ENCODE measurements at regions not wholly inside any gene's neighbourhood (a gene's known extent, or its start where the extent isn't known, plus 50 kb on each side); places are given as distances from the start of the nearest gene placed in this dataset.
"Not testable (repeated sequence)": the region's sequence is repeated elsewhere in the genome, so short reads cannot be mapped to it uniquely, and the experiment has no call there.

- DNase-seq (ENCODE audit: low spot score) (no peak), ATAC-seq (ENCODE audit: insufficient number of reproducible peaks, low FRiP score, low read depth) (no peak)
- TF ChIP-seq, protein P1, sequence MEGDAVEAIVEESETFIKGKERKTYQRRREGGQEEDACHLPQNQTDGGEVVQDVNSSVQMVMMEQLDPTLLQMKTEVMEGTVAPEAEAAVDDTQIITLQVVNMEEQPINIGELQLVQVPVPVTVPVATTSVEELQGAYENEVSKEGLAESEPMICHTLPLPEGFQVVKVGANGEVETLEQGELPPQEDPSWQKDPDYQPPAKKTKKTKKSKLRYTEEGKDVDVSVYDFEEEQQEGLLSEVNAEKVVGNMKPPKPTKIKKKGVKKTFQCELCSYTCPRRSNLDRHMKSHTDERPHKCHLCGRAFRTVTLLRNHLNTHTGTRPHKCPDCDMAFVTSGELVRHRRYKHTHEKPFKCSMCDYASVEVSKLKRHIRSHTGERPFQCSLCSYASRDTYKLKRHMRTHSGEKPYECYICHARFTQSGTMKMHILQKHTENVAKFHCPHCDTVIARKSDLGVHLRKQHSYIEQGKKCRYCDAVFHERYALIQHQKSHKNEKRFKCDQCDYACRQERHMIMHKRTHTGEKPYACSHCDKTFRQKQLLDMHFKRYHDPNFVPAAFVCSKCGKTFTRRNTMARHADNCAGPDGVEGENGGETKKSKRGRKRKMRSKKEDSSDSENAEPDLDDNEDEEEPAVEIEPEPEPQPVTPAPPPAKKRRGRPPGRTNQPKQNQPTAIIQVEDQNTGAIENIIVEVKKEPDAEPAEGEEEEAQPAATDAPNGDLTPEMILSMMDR (IDR thresholded peaks at IDR 0.05), result no peak
- Histone ChIP-seq H3K9me3 (peaks cover 17% of the 10 kb centered on the region), H3K27ac (no peak overlapping the region), H3K4me3 (no peak overlapping the region), H3K4me1 (ENCODE audit: control insufficient read depth in 1 of 2, low read depth in 2 of 2) (no peaks in the 10 kb centered on the region), H3K27me3 (replicated peaks; ENCODE audit: insufficient read depth) (no peaks in the 10 kb centered on the region), H3K36me3 (no peaks in the 10 kb centered on the region)
These were observed 914.7 kb downstream of the PLOD2 start for GRCh38 chr3:145246291-145246690.

- TF ChIP-seq, protein P1 (IDR thresholded peaks at IDR 0.05), result no peak
- no peak for ATAC-seq (ENCODE audit: insufficient number of reproducible peaks, low FRiP score, low read depth)
These were observed 912.1 kb downstream of the PLOD2 start for GRCh38 chr3:145248928-145249327.

DNA sequence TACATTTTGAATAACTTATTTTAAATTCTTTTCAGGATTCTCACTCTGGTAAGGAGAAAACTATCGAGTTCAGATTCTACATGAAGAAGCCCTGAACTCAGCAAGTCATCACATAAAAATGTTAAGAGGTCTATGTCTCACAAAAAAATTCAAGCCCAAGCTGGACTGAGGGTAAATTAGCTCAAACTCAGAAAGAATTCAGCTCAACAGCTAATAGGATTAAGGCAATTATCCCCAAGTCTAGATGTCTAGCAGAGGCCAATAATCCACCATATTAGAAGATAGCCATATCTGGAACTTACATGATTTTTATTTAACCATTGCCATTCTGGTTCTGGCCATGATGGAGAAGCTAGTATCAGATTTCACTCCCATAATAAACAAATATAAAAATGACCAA, 909.7 kb downstream of the PLOD2 start:
- no peak for DNase-seq (ENCODE audit: low spot score)
- ATAC-seq (ENCODE audit: insufficient number of reproducible peaks, low FRiP score, low read depth), result no peak
- H3K36me3 ChIP-seq, result no peaks in the 10 kb centered on the region

More at GRCh38 chr3:145248928-145249327, 912.1 kb downstream of the PLOD2 start:
- H3K4me3 ChIP-seq, result no peak overlapping the region
- H3K4me1 ChIP-seq (ENCODE audit: control insufficient read depth in 1 of 2, low read depth in 2 of 2), result no peaks in the 10 kb centered on the region
- no peak for DNase-seq (ENCODE audit: low spot score)
- no peaks in the 10 kb centered on the region for H3K27me3 ChIP-seq (replicated peaks; ENCODE audit: insufficient read depth)
- no peaks in the 10 kb centered on the region for H3K36me3 ChIP-seq
- H3K27ac ChIP-seq, result no peak overlapping the region
- H3K9me3 ChIP-seq, result peaks cover 17% of the 10 kb centered on the region

DNA sequence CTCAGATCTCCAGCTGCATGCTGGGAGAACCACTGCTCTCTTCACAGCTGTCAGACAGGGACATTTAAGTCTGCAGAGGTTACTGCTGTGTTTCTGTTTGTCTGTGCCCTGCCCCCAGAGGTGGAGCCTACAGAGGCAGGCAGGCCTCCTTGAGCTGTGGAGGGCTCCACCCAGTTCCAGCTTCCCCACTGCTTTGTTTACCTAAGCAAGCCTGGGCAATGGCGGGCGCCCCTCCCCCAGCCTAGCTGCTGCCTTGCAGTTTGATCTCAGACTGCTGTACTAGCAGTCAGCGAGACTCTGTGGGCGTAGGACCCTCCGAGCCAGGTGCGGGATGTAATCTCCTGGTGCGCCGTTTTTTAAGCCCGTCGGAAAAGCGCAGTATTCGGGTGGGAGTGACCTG, 903.0 kb downstream of the PLOD2 start:
- not testable (repeated sequence) for H3K4me1 ChIP-seq (ENCODE audit: control insufficient read depth in 1 of 2, low read depth in 2 of 2); DNase-seq (ENCODE audit: low spot score); H3K27me3 ChIP-seq (replicated peaks; ENCODE audit: insufficient read depth); H3K36me3 ChIP-seq; H3K27ac ChIP-seq; H3K9me3 ChIP-seq; ATAC-seq (ENCODE audit: insufficient number of reproducible peaks, low FRiP score, low read depth); H3K4me3 ChIP-seq

More for the DNA sequence above, 909.7 kb downstream of the PLOD2 start:
- TF ChIP-seq, protein P1 (IDR thresholded peaks at IDR 0.05), result no peak
- Histone ChIP-seq H3K4me3 (no peak overlapping the region), H3K27me3 (replicated peaks; ENCODE audit: insufficient read depth) (no peaks in the 10 kb centered on the region), H3K4me1 (ENCODE audit: control insufficient read depth in 1 of 2, low read depth in 2 of 2) (no peaks in the 10 kb centered on the region), H3K27ac (no peak overlapping the region), H3K9me3 (peaks cover 17% of the 10 kb centered on the region)

DNA sequence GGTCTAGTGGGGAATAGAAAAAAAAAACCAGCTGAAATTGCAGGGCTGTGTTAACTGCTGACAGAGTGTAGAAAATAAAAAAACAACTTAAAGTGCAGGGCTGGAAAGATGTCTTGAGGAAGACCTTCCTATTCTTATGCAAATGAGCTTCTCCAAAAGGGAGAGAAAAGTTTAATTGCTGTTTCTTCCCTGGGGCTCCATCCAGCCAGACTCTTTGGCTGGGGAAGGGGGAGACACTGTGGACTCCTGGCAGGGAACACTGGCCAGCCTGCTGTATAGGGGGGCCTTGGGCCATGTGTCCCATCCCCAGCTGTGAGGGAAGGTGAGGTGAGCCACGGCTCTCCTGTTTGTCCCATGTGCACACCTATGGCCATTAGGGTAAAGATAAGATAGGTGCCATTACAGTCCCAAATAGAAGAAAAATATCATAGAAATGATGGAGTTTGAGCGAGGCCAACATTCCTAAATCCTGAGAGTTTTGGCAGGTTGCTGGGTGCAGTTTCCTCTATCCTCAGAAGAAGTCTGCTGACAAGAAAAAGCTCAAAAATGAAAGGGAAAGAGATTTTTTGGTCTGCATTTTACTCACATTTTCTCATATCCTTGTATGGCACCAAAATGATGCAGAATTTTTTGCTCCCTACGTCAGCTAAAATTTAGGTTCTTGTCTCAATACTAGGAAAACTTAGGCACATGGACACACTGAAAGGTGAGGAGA, 901.7 kb downstream of the PLOD2 start:
- Histone ChIP-seq H3K9me3 (no peaks in the 10 kb centered on the region), H3K27me3 (replicated peaks; ENCODE audit: insufficient read depth) (no peaks in the 10 kb centered on the region), H3K27ac (no peak overlapping the region), H3K4me1 (ENCODE audit: control insufficient read depth in 1 of 2, low read depth in 2 of 2) (no peaks in the 10 kb centered on the region), H3K4me3 (no peak overlapping the region), H3K36me3 (no peaks in the 10 kb centered on the region)
- ATAC-seq (ENCODE audit: insufficient number of reproducible peaks, low FRiP score, low read depth), result no peak
- no peak for DNase-seq (ENCODE audit: low spot score)
- TF ChIP-seq, protein P1 (IDR thresholded peaks at IDR 0.05), result no peak

GRCh38 chr3:145263458-145263857, 897.5 kb downstream of the PLOD2 start:
- not testable (repeated sequence) for H3K9me3 ChIP-seq; H3K36me3 ChIP-seq; H3K27ac ChIP-seq; H3K4me1 ChIP-seq (ENCODE audit: control insufficient read depth in 1 of 2, low read depth in 2 of 2); H3K27me3 ChIP-seq (replicated peaks; ENCODE audit: insufficient read depth); DNase-seq (ENCODE audit: low spot score); ATAC-seq (ENCODE audit: insufficient number of reproducible peaks, low FRiP score, low read depth); H3K4me3 ChIP-seq
